ENCODE measurements at regions not wholly inside any gene's neighbourhood (a gene's known extent, or its start where the extent isn't known, plus 50 kb on each side); places are given as distances from the start of the nearest gene placed in this dataset.

DNA sequence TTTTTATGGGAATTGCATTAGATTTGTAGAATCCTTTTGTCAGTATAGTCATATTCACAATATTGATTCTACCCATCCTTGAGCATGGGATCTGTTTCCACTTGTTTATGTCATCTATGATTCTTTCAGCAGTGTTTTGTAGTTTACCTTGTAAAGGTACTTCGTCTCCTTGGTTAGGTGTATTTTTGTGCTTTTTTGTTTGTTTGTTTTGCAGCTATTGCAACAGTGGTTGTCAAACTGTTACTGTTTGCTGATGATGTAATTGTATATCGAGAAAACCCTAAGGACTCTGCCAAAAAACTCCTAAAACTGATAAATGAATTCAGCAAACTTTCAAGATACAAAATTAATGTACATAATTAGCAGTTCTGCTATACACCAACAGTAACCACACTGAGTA lies 127.9 kb upstream of the AR start:
- Histone ChIP-seq H3K4me1 (no peaks in the 10 kb centered on the region), H3K36me3 (no peaks in the 10 kb centered on the region), H3K9me3 (peaks cover 0 to 7% (median 3%) of the 10 kb centered on the region in 4 donors), H3K27me3 (no peaks in the 10 kb centered on the region), H3K27ac (no peak overlapping the region), H3K4me3 (no peak overlapping the region)
- no peak for DNase-seq
- TF ChIP-seq POLR2AphosphoS5 (IDR thresholded peaks at IDR 0.05): no peak
- TF ChIP-seq, protein P1, sequence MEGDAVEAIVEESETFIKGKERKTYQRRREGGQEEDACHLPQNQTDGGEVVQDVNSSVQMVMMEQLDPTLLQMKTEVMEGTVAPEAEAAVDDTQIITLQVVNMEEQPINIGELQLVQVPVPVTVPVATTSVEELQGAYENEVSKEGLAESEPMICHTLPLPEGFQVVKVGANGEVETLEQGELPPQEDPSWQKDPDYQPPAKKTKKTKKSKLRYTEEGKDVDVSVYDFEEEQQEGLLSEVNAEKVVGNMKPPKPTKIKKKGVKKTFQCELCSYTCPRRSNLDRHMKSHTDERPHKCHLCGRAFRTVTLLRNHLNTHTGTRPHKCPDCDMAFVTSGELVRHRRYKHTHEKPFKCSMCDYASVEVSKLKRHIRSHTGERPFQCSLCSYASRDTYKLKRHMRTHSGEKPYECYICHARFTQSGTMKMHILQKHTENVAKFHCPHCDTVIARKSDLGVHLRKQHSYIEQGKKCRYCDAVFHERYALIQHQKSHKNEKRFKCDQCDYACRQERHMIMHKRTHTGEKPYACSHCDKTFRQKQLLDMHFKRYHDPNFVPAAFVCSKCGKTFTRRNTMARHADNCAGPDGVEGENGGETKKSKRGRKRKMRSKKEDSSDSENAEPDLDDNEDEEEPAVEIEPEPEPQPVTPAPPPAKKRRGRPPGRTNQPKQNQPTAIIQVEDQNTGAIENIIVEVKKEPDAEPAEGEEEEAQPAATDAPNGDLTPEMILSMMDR (IDR thresholded peaks at IDR 0.05): no peak
- TF ChIP-seq EP300 (IDR thresholded peaks at IDR 0.05): no peak
- TF ChIP-seq POLR2A (IDR thresholded peaks at IDR 0.05): no peak
- intact Hi-C loops (cut with DNase I; ENCODE audit: low total_unique reads): no loop called here
- 73 to 90% (median 76%) methylated on average over 2 of the region's 2 CpGs for WGBS, 5 donors

DNA sequence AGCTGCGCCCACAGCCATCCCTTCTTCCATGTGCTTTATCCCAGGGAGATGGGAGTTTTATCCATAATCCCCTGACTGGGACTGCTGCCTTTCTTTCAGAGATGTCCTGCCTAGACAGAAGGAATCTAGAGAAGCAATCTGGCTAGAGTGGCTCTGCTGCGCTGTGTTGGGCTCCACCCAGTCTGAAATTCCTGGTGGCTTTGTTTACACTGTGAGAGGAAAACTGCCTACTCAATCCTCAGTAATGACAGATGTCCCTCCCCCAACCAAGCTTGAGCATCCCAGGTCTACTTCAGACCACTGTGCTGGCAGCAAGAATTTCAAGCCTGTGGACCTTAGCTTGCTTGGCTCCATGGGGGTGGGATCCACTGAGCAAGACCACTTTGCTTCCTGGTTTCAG lies 116.9 kb upstream of the AR start:
- WGBS, 5 donors: 74 to 92% (median 81%) methylated on average over 2 of the region's 2 CpGs
- intact Hi-C loops (cut with DNase I; ENCODE audit: low total_unique reads): no loop called here
- Histone ChIP-seq H3K9me3 (peaks cover 0 to 36% (median 10%) of the 10 kb centered on the region in 4 donors), H3K4me1 (no peaks in the 10 kb centered on the region), H3K4me3 (no peak overlapping the region), H3K27ac (no peak overlapping the region), H3K36me3 (no peaks in the 10 kb centered on the region), H3K27me3 (no peaks in the 10 kb centered on the region)
- DNase-seq: no peak
- TF ChIP-seq EP300 (IDR thresholded peaks at IDR 0.05) (no peak), POLR2A (IDR thresholded peaks at IDR 0.05) (no peak), POLR2AphosphoS5 (IDR thresholded peaks at IDR 0.05) (no peak)
- TF ChIP-seq, protein P1 (IDR thresholded peaks at IDR 0.05): no peak

DNA sequence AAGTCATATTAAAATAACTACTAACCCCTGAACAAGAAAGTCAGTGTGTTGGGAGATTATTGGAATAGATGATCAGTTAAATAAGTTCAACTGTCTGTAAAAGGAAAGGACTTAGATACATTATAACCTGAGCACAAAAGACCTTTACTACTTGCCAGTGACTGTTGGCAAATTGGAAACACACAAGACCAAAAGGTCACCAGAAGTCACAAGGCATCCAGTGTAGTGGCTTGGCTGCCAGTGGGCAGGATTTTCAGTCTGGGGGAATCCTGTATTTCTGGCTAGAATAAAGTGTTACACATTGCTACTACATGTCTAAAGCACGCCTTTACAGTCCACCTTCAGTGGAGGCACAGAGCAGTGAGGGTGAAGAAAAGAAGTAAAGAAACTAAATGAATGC lies 108.3 kb upstream of the AR start:
- Histone ChIP-seq H3K36me3 (no peaks in the 10 kb centered on the region), H3K9me3 (peaks cover 0 to 4% (median 0%) of the 10 kb centered on the region in 4 donors), H3K27ac (no peak overlapping the region), H3K27me3 (no peaks in the 10 kb centered on the region), H3K4me1 (no peaks in the 10 kb centered on the region), H3K4me3 (no peak overlapping the region)
- 42 to 83% (median 57%) methylated on average over 1 of the region's 1 CpG for WGBS, 5 donors
- DNase-seq: no peak
- no peak for TF ChIP-seq POLR2A (IDR thresholded peaks at IDR 0.05)
- TF ChIP-seq, protein P1 (IDR thresholded peaks at IDR 0.05): no peak
- no peak for TF ChIP-seq EP300 (IDR thresholded peaks at IDR 0.05)
- no peak for TF ChIP-seq POLR2AphosphoS5 (IDR thresholded peaks at IDR 0.05)
- intact Hi-C loops (cut with DNase I; ENCODE audit: low total_unique reads): no loop called here

DNA sequence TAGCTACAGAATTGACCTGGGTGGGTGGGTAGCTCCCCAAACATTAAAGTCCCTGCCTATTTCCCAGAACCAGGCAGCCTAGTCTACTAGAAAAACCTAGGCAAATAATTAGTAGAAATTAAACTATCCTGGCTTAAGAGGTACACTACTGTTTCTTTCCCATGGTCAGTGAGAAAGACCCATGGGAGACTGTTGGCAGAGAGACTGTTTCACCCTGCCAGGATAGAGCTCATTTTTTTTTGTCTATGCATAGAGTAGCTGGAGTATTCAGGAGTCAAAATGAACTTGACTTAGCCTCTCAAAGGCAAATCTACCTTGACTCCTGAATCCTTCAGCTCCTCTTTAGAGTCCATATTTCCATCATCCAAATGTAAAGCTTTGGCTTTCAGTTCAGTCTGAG lies 107.0 kb upstream of the AR start:
- TF ChIP-seq, protein P1 (IDR thresholded peaks at IDR 0.05): no peak
- TF ChIP-seq EP300 (IDR thresholded peaks at IDR 0.05): no peak
- TF ChIP-seq POLR2A (IDR thresholded peaks at IDR 0.05): no peak
- no peak for TF ChIP-seq POLR2AphosphoS5 (IDR thresholded peaks at IDR 0.05)
- Histone ChIP-seq H3K9me3 (no peaks in the 10 kb centered on the region), H3K4me1 (no peaks in the 10 kb centered on the region), H3K4me3 (no peak overlapping the region), H3K27ac (no peak overlapping the region), H3K27me3 (no peaks in the 10 kb centered on the region), H3K36me3 (no peaks in the 10 kb centered on the region)
- no peak for DNase-seq
- intact Hi-C loops (cut with DNase I; ENCODE audit: low total_unique reads): no loop called here
